Left ventricle myocardium inferior (tissue), 1 donor: ENCODE measurements at regions not wholly inside any gene's neighbourhood (a gene's known extent, or its start where the extent isn't known, plus 50 kb on each side); places are given as distances from the start of the nearest gene placed in this dataset.

ENCODE experiments used
- DNase-seq: peaks from one replicate; pipeline ENCODE4 v3.0.0-alpha.2; 2020
- H3K27ac ChIP-seq: fragments of 200-600 bp; replicated peaks from 2 replicates; pipeline ENCODE4 v1.8.0; 2021
- H3K27me3 ChIP-seq: fragments of 200-600 bp; 2 replicates; pipeline ENCODE4 v1.8.0; 2021; ENCODE audit warnings: low read depth
- H3K36me3 ChIP-seq: fragments of 200-600 bp; 2 replicates; pipeline ENCODE4 v1.8.0; 2021
- H3K4me1 ChIP-seq: fragments of 200-600 bp; 2 replicates; pipeline ENCODE4 v1.8.0; 2021
- H3K4me3 ChIP-seq: fragments of 200-600 bp; 2 replicates; pipeline ENCODE4 v1.8.0; 2021; ENCODE audit warnings: mild to moderate bottlenecking, moderate library complexity
- H3K9me3 ChIP-seq: fragments of 200-600 bp; replicated peaks from 2 replicates; pipeline ENCODE4 v1.8.0; 2021
- CTCF ChIP-seq: fragments of 200-600 bp; IDR thresholded peaks from 2 replicates; pipeline ENCODE4 v1.8.0; 2021; ENCODE audit warnings: antibody characterized with exemption, mild to moderate bottlenecking, borderline replicate concordance
- intact Hi-C: fragments of 100-400 bp; cut with micrococcal nuclease; formaldehyde crosslinking; loops from one replicate; pipeline ENCODE4 v1.11.0; 2022
- donor health status: DM: no; HTN: yes; CAD: no; lungs with severe emphysema.

DNA sequence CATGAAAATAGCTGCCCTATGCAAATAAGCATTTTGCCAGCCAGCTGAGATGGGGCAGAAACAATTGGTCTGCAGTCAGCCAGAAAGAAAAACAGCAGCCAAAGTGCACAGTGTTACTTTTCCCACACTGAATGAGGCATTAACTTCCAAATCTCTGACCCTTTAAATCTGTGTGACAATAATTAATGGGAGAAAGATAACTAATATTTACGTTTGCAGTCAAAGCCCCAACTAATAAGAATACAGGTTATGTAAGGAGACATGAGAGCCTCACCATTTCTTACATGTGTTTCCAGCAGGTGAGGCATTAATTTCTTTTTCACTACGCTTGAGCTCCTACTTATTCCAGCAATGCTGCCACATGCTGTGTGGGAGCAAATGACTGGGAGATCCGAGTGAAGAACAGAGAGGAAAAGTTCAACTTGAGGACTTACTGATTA is 339.0 kb downstream of the SATB2 start:
- intact Hi-C loops, result no loop called here

GRCh38 chr2:199115169-199115568 is 342.6 kb downstream of the SATB2 start:
- H3K27ac ChIP-seq, result no peak overlapping the region
- no peaks in the 10 kb centered on the region for H3K4me1 ChIP-seq
- no peaks in the 10 kb centered on the region for H3K27me3 ChIP-seq
- no peak for DNase-seq
- TF ChIP-seq CTCF, result no peak
- intact Hi-C loops, result no loop called here
- H3K9me3 ChIP-seq, result no peaks in the 10 kb centered on the region
- no peak overlapping the region for H3K4me3 ChIP-seq
- no peaks in the 10 kb centered on the region for H3K36me3 ChIP-seq

More for the DNA sequence above, 339.0 kb downstream of the SATB2 start:
- Histone ChIP-seq H3K9me3 (no peaks in the 10 kb centered on the region), H3K36me3 (no peaks in the 10 kb centered on the region), H3K4me3 (no peak overlapping the region), H3K4me1 (no peaks in the 10 kb centered on the region), H3K27me3 (no peaks in the 10 kb centered on the region), H3K27ac (no peak overlapping the region)
- DNase-seq, result no peak
- TF ChIP-seq CTCF, result no peak

GRCh38 chr2:199113111-199113510 is 344.6 kb downstream of the SATB2 start:
- H3K4me3 ChIP-seq, result no peak overlapping the region
- H3K27me3 ChIP-seq, result no peaks in the 10 kb centered on the region
- intact Hi-C loops, result no loop called here
- H3K36me3 ChIP-seq, result no peaks in the 10 kb centered on the region
- no peak for DNase-seq
- no peaks in the 10 kb centered on the region for H3K4me1 ChIP-seq
- no peak for TF ChIP-seq CTCF
- no peaks in the 10 kb centered on the region for H3K9me3 ChIP-seq
- no peak overlapping the region for H3K27ac ChIP-seq

GRCh38 chr2:199111458-199111857 is 346.3 kb downstream of the SATB2 start:
- Histone ChIP-seq H3K4me3 (no peak overlapping the region), H3K27me3 (no peaks in the 10 kb centered on the region), H3K36me3 (no peaks in the 10 kb centered on the region), H3K27ac (no peak overlapping the region), H3K9me3 (no peaks in the 10 kb centered on the region), H3K4me1 (no peaks in the 10 kb centered on the region)
- no peak for TF ChIP-seq CTCF
- no peak for DNase-seq
- intact Hi-C loops, result no loop called here

DNA sequence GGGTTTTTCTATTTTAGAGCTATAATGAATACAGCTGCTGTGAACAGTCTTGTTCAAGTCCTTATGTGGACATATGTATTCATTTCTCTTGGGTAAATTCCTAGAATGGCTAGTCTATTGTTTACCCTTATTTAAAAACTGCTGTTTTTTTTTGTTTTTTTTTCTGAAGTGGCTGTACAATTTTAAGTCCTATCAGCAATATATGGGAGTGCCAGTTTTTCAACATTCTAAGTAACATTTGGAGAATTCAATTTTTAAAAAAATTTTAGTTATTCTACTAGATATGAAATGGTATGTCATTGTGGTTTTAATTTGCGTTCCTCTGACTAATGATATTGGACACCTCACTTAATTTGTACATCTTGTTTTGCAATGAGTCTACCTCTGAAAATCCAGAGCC is 349.7 kb downstream of the SATB2 start:
- DNase-seq, result no peak
- no peak for TF ChIP-seq CTCF
- Histone ChIP-seq H3K4me3 (no peak overlapping the region), H3K27ac (no peak overlapping the region), H3K36me3 (no peaks in the 10 kb centered on the region), H3K9me3 (peaks cover 4% of the 10 kb centered on the region), H3K27me3 (no peaks in the 10 kb centered on the region), H3K4me1 (no peaks in the 10 kb centered on the region)
- intact Hi-C loops, result no loop called here

- H3K27ac ChIP-seq, result no peak overlapping the region
- DNase-seq, result no peak
- no peaks in the 10 kb centered on the region for H3K27me3 ChIP-seq
- H3K36me3 ChIP-seq, result no peaks in the 10 kb centered on the region
- H3K4me1 ChIP-seq, result no peaks in the 10 kb centered on the region
- no peak overlapping the region for H3K4me3 ChIP-seq
- H3K9me3 ChIP-seq, result peaks cover 4% of the 10 kb centered on the region
- no peak for TF ChIP-seq CTCF
- intact Hi-C loops, result no loop called here
Measured at GRCh38 chr2:199105826-199106225, 351.9 kb downstream of the SATB2 start.
